GM21528 (cell line): ENCODE measurements at regions not wholly inside any gene's neighbourhood (a gene's known extent, or its start where the extent isn't known, plus 50 kb on each side); places are given as distances from the start of the nearest gene placed in this dataset.
A peak's percentile ranks its signal among the peaks of the same experiment; 100 is the strongest.

ENCODE experiments used
- ATAC-seq: cut with Tn5 transposase; IDR thresholded peaks from one replicate; pipeline ENCODE4 v1.9.1; 2021; ENCODE audit warnings: mild to moderate bottlenecking, moderate library complexity; ENCODE audit not compliant: unreplicated experiment, low FRiP score

DNA sequence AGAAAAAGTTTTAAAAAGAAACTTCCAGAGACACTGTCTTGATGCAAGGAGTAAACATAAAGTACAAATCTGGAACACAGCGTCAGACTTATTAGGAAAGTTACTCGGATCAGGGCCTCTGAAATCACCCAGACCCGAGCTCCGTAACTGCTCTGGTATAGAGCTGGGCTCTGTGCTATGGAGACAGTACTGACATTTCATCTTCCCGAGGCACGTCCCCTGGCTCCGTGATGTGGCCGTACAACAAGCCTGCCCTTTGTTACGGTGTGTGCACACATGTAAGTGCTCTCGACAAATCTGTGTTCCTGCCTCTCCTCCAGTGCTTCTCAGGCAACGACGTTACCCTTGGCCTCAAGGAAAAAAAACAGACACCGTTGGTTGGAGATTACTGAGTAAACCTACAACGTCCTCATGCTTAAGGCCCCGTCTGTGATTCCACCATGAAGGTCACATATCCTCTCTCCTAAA is 107.0 kb upstream of the IRF2BP2 start:
- no peak for ATAC-seq

DNA sequence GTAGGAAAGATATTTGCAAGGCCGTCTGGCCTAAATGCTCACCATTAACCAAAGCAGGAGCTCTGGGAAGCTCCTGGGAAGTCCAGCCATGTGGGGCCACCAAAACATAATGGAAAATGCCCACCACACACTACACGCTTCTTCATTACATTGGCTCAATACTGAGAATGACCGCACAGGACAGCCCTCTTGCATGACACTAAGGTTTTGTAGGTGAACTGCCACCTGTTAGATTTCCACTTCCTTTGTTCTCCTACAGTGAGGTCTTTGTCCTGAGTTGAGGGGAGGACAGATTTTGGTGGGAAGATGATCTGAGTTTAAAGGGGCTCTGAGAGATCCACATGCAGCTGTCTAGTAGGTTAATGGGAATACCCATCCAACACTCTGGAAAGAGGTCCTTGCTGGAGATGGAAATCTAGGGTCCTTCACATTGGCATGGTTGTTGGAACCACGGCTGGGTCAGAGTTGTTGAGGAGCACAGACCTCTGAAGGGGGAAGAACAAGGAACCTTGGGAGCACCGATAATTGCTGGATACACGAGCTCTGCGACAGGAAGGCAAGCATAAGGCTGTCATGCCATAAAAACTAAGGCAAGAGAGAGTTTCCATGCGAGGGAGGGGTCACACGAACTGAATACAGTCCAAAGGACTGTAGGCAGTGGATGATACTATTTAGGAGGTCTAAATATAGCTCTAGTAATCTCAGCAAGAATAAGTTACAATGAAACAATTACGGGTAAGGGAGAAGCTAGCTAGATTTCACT is 105.5 kb upstream of the IRF2BP2 start:
- no peak for ATAC-seq

DNA sequence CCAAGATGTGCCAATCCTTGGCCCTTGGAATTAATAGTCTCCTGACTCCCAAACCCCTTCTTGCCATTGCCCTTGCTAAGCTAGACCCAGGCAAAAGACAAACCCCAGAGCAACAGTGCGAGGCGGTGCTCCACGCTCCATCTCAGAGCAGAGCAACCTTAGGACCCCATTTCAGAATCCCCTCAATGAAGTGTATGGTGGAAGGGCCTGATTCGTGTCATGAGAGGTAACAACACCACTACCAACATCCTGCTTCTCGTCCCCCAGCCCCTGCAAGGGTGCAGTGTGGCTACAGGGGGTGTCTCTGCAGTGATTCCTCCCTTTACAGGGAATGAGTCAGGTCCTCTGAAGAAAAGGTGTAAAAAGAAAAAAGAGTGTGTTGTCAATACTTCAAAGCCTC is 103.9 kb upstream of the IRF2BP2 start:
- no peak for ATAC-seq

DNA sequence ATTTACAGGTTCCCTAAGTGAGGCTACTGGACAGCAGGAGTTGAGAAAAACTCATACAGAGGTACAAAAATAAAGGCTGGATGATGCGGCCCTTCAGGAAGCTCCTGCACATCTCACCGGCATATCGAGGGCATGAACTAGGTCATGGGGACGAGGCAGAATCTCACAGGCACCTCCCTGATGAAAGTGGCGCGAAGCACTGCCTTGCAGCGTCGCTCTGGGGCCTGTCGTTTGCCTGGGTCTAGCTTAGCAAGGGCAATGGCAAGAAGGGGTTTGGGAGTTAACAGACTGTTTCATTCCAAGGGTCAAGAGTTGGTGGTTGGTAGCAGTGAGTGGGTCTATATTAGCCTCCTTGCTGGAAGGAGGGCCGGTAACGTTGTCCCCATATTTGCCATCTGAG is 103.5 kb upstream of the IRF2BP2 start:
- no peak for ATAC-seq

DNA sequence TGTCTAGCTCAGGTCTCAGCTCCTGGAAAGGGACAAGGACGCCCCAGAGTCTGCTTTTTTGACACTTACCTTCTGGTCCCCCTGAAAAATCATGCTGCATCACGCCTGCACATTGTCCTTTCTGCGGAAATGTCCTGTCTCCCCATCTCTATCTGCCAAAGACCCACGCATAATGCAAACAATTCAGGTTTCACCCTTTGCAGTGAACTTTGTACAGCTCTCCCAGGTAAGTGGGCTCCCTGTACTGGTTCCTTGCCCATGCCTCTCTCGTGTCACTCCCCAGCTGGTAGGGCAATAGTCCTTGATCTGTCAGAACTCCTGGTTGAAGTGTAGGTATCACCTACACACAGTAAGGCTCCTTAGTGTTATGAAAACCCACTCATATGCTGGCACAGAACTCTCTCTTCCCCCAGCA is 102.9 kb upstream of the IRF2BP2 start:
- ATAC-seq = no peak

DNA sequence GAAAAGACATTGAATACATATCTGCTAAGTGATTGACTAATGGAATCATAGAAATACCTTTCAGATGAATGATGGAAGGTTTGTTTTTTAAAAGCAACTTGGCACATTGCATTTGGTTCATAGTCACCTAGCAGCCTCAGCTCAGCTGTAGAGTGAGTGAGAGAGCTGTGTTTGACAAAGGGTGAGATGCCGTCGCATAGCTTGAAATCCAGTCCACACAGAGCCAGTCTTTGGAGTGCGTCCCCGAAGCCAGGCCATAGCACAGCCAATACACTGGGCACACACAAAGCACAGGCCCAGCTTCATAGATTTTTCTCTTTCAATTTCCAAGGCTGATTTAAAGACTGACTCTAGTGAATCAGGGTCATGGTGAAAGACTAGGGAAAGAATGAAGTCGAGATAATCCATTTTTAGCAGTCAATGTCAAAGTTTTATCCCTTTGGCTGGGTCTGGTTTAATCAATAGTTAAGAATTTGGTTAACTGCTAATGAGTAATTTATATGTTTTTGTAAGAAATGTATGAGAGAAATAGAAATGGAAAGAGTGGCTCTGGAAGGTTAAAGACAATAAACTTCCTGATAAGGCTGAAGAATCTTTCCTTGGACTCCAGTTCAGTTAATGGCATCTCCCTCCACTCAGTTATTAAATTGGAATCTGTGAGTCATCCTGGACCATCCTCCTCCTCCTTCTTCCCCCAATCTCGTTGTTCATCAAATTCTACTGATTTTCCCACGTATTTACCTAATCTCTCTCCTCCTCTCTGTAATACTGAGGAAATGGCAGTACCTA is 101.2 kb upstream of the IRF2BP2 start:
- no peak for ATAC-seq

DNA sequence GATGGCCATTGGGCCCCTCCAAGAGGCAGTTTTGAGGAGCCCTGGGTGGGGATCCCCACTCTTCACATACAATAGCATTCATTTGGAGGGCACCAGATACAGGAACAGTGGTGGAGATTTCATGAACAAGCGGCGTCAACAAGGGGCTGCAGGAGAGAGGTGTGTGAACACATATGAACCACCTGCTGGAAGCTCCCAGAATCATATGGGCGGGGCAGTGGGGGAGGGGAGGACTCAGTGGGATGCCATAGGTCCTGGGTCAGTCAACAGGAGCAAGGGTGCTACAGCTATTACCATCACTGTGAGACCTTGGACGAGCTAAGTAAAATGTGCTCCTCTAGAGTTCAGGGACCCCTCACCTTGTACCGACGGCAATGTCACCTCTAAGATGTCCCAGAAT is 100.4 kb upstream of the IRF2BP2 start:
- no peak for ATAC-seq

DNA sequence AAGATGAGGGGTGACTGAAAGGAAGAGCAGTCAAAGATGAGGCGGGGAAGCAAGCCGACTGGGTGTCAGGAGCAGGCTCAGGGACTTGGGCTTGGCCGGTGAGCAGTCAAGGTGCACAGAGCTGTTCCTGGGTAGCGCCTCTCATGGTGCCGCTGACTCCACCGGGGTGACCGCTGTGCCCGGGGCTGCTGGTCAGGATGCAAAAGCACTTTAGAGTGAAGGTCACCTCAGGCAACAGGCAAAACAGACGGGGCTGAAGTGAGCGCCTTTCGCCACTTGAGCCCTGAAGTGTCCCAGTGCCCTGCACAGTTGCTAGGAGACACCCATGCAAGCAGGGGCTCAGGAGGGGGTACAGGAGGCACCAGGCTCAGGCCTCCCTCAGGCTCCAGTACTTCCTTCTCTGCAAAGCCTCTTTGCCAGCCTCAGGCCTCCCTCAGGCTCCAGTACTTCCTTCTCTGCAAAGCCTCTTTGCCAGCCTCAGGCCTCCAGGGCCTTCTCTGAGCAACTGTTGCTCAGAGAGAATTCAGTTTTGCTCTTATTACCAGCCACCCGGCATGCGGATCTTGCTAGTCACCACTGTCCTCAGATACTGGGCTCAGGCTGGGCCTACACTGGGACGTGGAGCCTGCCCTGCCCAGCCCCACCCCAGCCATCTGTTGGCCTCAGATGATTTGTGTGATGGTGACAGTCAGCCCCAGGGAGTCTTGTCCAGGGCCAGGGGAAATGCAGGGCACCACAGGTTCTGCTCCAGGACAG is 99.7 kb upstream of the IRF2BP2 start:
- no peak for ATAC-seq

DNA sequence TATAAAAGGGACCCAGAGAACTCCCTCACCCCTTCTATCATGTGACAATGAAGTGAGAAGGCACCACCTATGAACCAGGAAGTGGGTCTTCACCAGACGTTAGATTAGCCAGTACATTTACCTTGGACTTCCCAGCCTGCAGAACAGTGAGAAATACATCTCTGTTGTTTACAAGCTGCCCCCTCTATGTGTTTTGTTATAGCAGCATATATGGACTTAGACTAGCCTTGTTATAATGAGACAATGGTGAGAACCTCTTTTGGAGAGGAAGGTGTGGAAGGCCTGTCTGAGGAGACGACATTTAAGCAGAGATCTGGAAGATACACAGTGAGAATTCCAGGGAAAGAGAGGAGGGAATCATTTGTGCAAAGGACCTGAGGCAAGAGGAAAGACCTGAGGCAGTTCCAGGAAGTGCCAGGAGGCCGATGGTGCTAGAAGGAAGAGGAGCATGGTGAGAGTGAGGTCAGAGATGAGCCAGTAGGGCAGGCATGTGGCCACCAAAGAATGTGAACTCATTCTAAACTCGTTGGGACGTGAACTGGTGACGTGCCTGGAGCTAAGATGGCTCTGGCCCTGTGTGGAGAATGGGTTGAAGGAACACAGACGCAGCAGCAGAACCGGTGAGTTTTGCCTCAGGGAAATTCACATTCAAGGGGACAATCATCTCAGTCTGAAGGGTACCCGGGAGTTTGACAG is 98.9 kb upstream of the IRF2BP2 start:
- no peak for ATAC-seq

DNA sequence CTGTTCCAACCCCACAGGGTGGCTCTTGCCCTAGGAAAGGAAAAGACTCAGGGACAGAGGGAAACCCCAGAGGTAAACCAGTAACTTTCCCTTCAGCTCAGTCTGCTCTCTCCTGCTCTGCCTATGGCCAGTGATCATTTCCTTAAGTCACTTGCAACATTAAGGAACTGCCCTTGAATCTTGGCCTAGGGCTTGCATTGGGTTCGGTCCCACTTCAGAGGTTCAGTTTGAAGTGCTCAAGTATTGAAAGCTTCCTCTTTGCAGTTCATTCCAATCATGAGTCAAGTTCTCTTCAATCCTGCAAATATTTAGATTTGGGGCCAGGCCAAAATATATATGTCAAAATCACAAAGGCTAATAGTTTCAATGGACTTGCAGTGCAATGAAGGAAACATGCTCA is 97.7 kb upstream of the IRF2BP2 start:
- no peak for ATAC-seq

DNA sequence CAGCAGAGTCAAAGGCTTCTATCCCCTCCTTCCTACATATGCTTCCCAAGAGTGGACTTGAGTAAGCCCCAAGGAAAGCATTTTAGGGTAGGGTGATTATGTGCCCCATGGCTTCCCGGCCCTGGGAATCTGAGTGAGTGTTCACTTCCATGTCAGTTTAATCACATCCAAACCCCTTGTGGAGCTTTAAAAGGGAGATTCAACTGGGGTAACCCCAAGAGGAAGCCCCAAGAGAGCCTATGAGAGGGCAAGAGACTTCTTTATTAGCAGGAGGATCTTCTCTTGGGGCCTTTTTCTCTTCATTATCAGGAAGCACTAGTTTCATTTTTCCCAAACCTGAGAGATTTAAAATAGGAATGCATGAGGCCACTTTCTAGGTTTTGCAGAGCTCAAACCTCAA is 97.0 kb upstream of the IRF2BP2 start:
- ATAC-seq = no peak

DNA sequence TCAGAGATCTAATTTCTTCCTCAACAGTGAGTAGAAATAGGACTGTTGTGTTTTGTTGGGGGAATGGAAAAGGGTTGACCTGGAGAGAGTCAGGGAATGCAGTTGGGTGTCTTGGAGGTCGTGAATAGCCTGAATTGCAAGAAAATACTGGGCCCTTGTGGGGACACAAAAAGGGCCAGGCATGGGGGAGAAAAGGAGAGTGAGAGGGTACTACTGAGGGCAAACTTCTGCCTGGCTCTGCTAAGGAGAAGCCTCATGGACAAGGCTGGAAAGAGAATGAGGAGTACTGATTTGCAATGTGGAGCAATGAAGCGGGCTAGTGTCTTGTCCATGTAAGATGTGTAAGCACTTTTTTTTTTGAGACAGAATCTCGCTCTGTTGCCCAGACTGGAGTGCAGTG is 96.2 kb upstream of the IRF2BP2 start:
- ATAC-seq = no peak

DNA sequence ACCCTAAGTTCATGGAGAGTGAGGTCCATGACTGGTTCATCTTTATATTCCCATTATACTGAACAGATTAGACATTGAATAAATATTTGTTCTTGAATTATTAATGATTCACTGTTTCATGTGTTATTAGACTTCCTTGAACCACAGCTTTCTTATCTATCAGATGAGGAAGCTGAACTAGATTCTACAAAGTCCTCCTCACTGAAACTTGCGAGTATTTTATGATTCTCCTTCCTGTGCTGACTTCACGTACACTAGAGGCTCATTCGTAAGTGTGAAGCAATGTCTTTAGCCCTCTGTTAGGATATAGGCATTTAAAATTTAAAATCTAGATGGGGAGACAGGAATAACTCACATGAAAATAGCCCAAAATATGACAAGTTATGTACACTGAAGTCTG is 95.6 kb upstream of the IRF2BP2 start:
- ATAC-seq = no peak

DNA sequence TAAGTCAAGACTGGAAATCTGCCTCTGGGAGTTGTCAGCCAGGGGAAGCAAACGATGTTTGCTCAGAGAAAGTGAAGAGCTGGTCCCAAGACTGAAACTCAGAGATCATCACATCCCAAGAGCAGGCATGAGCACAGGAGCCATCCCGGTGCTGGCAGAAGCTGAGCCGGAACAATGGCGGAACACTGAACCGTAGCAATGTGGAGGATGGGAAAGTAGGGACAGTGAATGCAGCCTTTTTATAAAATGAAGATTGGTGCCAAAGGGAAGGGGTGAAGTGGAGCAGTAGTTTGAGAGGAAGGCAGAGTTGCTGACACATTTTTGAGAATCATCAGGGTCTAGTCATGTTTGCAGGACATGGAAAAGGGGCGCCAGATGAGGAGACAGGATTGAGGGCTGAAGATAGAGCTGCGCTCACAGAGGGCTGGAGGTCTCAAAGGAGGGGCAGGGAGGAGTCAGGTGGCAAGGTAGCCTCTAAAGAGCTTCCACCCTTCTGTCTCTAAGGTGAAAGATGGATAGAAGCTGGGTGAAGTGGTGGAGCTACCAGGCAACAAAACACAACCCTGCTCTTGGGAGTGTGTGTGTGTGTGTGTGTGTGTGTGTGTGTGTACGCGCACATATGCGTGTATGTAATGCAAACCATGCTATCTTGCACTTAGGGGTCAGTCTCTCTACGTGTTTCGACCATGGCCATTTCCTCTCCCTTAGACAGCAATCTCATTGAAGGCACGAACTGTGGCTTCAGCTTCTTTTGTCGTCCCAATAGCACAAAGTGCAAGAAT is 94.3 kb upstream of the IRF2BP2 start:
- no peak for ATAC-seq

DNA sequence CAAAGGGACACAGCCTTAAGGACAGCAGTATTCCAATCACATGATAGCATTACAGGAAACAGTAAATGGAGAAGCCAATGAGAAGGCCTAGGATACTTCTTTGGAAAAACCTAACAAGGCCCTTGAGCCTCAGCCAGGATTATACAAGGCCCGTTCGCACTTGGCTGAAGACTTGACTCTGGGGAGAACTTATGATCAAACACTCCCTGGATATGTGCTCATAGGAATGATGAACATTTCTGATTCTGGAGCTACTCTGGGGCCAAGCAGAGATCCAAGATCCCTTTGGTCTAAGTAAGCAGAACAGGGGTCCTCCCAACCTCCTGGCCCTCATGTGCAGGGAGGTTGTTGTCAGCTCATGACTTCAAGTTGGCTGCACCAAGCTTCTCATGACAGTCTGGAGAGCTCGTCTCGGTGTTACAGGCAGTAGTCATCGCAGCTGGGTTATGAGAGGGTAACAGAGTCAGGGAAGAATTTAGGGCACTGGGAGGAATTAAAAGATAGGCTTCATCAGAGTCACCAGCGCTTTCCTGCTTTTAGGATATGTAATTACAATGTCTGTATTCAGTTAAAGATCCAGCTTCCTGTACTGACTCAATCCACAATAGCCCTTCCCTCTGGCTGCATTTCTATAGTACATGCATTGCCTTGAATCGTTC is 92.5 kb upstream of the IRF2BP2 start:
- no peak for ATAC-seq

DNA sequence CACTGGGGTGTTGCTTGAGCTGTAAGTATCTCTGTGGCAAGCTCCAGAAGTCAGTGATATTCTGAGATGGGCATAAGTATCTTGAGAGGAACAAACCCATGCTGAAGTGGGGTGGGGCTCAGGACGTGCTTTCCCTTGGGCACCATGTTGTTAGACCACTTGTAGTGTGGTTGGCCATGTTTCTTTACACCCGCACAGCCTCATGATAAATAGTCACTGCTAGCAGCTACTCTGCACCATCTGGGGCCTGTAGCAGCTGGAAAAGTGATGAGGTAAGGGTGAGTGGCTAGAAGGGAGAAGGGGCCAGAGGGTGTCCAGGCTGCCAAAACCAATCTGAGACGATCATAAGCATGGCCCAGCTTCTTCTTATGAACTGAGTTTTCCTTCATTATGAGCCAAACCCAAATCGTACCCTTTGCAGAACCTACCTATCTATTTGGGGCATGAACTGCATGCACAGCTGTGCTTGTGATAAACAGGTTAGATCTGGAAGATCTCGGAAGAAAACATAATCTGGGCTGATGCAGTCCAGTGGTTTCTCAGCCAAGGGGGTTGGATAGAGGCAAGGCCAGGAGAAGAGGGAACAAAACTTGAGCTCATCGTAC is 91.9 kb upstream of the IRF2BP2 start:
- no peak for ATAC-seq

DNA sequence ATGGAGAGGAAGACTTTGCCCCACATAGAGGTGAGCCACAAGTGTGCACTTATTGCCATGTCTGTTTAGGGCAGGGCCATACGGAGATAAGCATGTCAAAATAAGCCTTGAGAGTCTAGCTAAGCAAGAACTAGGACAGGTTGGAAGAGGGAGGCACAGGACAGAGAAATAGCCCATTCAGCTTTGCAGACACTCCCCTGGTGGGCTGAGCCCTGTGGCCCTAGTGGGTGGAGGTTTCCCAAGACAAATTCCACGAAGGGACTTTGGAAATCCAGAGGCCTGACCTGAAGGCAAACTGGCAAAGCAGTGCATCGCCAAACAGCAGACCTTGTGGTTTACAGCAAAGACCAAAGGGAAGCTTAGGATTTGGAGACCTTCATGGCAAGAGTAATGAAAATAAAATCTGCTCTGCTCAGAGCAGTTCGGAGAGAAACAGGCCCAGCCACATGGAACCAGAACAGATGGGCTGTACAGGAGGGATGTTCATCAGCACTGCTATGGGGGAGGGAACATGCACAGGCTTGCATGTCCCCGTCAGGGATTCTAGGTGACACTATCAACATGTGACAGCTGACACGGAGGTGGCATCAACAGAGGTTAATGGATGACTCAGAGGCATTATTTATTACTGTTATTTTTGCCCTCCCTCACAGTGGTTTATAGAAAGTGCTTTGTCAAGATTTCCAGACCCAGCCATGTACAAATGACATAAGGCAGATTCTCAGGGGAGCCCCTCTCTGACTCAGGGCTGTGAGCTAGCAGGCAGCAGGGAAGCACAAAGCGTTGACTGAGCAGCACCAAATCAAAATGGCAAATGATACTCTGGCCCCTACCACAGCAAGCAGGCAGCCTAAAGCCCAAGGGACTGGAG is 90.1 kb upstream of the IRF2BP2 start:
- ATAC-seq = peak; percentile 54

DNA sequence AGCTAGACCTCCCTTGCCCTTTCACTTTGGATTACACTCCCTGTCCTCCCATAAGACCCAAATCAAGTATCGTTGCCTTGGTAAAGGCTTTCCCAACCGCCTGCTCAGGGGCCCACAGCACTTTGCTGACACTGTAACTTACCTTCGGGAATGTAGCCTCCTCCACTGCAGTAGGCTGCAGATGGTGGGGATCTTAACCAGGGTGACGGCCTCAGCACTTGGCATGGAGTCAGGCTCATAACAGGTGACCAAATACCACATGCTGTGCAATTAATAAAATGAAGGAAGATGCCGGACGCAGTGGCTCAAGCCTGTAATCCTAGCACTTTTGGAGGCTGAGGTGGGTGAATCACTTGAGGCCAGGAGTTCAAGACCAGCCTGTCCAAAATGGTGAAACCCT is 88.7 kb upstream of the IRF2BP2 start:
- no peak for ATAC-seq
